DMS53 treated with DMSO at 0.1 percent for 48 hours (cell line): ENCODE measurements at regions not wholly inside any gene's neighbourhood (a gene's known extent, or its start where the extent isn't known, plus 50 kb on each side); places are given as distances from the start of the nearest gene placed in this dataset.
"Not testable (repeated sequence)": the region's sequence is repeated elsewhere in the genome, so short reads cannot be mapped to it uniquely, and the experiment has no call there.

Source experiments
- DNase-seq: peaks from one replicate; lab custom pipeline; 2025; ENCODE audit not compliant: unreplicated experiment; lab: John Stamatoyannopoulos, UW

DNA sequence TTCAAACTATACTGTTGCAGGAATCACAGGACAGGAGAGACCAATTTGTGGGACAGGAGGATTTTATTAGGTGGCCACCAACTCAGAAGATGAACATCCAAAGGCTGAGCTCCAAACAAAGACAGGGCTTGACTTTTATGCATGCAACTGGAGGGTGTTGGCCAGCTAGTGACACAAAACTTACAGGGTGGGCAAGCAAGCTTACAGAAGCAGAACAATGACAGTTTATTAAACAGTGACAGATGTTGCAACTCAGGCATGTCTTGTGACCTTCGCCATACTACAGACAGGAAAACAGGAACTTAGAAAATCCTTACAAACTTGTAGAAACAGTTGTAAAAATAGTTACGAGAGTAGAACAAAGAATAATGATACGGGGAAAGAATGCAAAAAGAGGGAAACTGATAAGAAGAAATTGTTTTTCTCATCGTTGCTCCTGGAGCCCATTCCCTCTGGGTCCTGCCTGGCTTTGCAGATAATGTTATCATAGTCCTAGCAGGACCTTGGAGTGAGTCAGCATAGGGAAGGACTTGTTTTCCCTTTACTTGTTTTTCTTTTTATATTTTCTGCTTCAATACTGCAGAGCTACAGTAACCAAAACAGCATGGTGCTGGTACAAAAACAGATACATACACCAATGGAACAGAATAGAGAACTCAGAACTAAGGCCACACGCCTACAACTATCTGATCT is 2083.0 kb upstream of the ACO1 start:
- no peak for DNase-seq

DNA sequence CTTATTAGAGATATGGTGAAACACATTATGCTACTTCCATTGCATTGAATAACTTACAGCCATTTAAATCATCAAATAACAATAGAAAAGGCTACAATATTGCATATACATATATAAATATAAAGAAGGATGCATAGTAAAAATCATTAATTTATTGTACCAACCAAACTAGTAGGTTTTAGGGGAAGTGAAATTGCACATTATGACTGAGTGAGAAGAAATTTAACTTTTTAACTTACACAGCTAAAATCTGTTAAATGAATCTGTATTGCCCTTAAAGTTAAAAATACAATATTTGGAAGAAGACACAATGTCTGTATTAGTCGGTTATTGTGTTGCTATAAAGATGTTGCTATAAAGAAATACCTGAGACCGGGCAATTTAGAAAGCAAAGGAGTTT is 2073.7 kb upstream of the ACO1 start:
- DNase-seq, result no peak

DNA sequence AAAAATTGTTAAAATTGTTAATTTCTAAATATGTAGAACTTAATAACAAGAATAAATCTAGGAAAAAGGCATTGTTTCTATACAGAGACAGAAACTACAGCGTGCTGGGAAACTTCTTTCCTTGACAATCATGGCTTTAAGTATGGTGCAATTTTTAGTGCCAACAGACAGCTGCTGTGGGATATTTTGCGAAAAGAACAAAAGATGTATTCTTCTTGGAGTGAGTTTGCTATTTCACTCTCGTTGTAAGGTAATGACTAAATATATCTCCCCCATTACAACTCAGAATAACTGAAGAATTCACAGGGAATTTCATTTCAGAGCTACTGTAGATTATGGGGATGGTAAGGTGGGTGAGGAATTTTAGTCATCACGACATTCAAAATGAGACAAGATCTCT is 2055.0 kb upstream of the ACO1 start:
- no peak for DNase-seq

DNA sequence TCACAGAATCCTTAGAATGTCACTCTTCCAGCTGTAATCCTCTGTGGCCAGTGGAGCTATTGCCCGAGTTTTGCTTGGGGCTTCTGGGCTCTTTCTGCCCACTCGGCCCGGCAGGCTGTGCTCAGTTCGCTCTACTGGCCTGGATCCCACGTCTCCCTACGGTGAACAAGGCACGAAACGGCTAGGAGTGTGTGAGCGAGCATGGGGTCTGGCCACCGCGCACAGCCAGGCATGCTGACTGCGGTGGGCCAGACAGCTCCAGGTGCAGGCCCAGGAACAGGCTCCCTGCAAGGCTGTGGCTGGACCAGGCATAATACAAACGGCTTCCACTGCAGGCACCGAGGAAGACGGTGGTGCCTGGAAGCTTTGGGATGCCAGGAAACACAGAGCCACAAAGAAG is 2035.5 kb upstream of the ACO1 start:
- no peak for DNase-seq

DNA sequence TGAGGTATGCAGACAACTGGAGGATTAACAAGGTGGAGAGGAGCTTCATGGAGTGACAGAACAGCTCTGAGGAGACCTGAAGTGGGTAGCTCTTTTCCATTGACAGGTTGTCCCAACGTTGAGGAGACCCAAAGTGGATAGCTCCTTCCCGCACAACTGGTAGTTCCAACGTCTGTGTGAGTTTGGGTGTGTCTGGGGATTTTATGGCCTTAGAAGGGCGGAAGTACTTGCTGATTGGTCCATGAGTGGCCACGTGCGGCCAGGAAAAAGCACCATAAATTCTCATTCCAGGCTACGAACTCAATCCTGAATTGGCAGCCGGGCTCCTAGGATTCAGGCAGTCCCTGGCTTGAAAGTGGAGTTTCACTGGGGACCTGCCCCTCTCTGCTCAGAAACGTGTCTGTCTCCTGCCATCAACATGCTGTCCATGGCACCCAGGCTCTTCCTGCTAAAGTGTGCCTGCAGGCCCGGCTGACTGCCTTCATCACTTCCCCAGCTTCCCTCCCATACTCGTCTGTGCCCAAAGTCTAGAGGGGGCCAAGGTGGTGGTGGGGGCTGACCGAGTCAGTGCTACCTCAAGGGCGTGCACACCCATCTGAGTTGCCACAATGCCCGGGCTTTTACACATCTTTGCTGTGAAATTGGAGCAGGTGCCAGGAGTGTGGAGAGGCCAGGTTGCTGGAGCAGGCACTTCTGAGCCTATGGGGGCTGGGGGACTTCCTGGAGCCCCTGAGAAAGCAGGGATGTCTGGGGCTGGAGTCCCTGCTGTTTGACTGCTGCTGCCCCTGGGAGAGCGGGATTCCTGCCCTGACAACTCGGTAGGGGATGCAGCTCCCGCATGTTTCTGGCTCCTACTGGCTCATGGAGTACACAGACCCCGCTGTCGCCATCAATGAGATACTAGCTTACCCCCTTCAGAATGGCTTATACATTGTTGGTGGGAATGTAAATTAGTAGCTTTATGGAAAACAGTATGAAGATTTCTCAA is 2034.6 kb upstream of the ACO1 start:
- DNase-seq, result no peak

DNA sequence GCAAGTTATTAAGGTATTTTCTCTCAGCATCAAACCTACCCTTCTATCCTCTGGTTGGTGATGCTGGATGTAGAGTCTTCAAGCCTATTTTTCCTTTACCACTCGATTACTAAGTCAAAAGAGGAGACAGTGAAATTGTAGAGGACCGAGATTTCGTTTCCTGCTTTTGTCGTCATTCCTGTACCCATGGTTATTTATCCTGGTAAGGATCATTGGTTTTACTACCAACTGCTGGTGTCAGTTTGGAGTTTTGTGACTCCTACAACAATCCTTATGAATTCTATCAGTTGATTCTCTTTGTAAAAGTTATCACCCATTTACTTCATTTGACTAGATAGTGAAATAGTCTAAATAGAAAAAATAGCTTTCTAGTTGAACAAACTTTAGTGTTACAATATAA is 2028.2 kb upstream of the ACO1 start:
- no peak for DNase-seq

DNA sequence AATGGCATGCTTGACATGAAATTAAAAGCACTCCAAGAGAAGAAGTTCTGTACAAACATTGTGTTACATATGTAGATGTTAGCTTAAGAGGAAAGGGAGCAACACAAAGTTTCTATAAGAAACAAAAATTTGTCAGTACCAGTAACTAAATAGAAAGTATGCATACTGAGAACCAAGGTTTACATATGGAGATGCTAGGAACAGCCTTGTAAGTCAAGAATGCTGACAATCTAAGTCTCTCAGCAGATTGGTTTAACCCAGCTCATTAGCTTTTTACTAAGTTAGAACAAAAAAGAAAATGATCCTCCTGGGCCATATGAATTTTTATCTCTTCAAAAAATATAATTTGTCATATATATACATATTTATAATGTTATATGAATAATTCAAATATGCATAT is 2022.1 kb upstream of the ACO1 start:
- DNase-seq, result no peak

DNA sequence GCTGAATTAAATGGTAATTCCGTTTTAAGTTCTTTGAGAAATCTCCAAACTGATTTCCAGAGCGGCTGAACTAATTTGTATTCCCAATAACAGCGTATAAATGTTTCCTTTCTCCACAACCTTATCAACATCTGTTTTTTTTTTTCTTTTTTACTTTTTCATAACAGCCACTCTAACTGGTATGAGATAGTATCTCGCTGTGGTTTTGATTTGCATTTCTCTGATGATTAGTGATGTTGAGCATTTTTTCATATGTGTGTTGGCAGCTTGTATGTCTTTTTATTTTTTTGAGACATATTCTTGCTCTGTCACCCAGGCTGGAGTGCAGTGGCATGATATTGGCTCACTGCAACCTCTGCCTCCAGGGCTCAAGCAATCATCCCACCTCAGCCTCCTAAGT is 2018.3 kb upstream of the ACO1 start:
- not testable (repeated sequence) for DNase-seq

DNA sequence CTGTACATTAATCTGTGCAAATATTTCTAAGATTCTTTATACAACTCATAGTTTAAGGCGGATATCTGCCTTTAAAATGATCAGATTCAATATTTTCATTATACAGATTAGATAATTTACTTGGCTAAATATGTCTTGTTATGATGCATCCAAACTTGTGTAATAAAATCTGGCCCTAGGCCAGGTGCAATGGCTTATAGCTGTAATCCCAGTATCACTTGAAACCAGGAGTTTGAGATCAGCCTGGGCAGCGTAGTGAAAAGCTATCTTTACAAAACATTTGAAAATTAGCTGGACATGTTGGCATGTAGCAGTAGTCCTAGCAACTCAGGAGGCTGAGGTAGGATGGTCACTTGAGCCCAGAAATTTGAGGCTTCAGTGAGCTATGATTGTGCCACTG is 2002.2 kb upstream of the ACO1 start:
- no peak for DNase-seq

DNA sequence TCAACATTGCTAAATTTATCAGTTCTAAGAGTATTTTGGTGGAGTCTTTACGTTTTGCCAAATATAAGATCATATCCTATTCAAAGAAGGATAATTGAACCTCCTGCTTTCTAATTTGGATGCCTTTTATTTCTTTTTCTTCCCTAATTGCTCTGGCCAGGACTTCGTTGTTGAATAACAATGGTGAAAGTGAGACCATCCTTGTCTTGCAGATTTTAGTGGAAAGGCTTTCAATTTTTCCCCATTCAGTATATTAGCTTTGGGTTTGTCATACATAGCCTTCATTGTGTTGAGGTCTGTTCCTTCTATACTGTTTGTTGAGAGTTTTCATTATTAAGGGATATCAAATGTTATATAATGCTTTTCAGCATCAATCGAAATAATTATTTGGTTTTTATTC is 1974.2 kb upstream of the ACO1 start:
- no peak for DNase-seq

DNA sequence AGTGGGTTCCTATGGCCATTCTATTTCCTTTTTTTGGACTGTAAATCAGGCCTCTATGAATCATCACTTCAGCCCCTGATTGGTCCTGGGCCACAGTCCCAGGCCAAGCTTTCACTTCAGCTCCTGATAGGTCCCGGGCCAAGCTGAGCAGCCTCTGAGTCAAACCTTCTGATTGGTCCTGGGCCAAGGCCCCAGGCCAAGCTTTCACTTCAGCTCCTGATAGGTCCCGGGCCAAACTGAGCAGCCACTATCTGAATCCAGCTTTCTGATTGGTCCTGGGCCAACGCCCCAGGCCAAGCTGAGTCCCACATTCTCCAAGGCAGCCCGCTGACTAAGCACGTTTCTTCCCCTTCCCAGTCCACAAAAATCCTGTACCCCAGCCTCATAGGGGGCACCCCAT is 1972.9 kb upstream of the ACO1 start:
- DNase-seq, result no peak

DNA sequence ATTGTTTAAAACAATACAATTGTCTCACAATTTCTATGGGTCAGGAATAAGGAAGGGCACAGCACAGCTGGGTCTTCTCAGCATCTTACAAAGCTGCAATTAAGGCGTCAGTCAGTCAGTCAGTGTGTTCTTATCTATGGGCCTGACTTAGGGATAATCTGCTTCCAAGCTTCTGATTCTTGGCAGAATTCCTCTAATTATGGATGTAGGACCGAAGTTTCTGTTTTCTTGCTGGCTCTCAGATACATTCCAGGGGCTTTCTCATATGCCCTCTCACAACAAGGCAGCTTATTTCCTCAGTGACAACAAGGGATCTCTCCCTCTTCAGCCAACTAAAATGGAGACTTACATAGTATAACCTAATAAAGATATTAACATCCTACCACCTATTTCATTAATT is 1925.3 kb upstream of the ACO1 start:
- no peak for DNase-seq

DNA sequence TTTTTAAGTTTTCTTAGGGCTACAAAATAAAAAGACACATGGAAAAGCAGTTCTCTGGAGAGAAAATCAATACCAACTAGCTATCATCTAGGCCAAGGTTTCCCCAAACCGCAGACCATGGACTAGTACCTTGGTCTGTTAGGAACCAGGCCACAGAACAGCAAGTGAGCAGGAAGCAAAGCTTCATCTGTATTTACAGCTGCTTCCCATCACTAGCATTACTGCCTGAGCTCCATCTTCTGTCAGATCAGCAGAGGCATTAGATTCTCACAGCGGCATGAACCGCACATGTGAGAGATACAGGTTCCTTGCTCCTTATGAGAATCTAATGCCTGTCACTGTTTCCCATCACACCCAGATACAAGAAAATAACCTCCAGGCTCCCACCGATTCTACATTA is 1907.6 kb upstream of the ACO1 start:
- no peak for DNase-seq

DNA sequence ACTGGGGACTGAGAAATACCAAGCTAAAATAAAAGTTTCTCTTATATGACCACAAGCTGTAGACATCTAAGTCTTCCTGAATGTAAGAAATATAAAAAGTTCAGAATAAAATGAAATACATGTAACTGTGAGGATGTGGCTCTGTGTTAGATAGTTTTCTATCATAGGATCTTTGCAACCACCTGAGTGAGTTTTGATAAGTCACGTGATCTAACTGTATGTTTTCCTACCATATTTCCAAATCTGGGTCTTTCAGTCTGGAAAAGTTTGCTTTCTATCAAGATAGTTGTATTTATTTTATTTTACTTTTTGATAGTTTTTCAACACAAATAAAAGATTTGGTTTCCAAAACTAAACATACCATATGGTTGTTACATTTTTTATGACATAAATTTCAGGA is 1905.8 kb upstream of the ACO1 start:
- DNase-seq, result no peak

DNA sequence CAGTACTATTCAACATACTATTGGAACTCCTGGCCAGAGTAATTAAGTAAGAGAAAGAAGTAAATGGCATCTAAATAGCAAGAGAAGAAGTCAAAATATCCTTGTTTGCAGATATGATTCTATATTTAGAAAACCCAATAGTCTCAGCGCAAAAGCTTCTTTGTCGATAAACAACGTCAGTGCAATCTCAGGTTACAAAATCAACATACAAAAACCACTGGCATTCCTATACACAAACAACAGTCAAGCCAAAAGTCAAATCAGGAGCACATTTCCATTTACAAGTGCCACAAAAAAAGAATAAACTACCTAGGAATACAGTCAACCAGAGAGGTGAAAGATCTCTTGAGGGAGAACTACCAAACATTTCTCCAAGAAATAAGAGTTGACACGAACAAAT is 1901.9 kb upstream of the ACO1 start:
- peak; percentile 21 for DNase-seq

DNA sequence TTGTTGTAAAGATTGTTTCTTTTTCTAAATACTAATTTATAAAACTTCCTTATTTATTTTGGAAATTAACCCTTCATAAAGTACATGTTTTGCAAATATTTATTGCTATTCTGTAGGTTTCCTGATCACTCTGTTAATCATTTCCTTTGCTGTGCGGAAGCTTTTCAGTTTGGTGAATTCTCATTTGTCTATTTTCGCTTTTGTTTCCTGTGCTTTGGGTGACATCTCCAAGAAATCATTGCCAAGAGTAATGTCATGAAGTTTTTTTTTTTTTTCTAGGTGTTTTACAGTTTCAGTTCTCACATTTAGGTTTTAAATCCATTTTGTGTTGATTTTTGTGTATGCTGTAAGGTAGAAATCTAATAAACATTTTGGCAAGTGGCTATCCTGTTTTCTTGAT is 1899.8 kb upstream of the ACO1 start:
- no peak for DNase-seq

DNA sequence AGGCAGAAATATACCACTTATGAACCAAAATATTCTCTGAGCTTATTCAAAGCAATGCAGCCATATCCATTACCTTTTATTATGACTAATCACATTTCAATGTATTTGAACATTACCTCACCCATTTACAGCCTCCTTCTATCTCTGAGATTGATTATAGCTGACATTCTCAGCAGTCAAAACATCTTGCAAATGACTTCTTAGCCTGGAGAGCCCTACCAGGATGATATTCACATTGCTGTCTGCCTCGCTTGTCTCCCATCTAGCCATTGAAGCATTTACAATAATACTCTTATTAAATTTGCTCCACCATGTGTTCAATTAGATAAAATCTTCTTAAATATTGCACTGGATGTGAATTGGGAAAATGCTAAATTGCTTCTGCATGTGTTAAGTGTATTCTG is 1879.9 kb upstream of the ACO1 start:
- DNase-seq, result no peak

DNA sequence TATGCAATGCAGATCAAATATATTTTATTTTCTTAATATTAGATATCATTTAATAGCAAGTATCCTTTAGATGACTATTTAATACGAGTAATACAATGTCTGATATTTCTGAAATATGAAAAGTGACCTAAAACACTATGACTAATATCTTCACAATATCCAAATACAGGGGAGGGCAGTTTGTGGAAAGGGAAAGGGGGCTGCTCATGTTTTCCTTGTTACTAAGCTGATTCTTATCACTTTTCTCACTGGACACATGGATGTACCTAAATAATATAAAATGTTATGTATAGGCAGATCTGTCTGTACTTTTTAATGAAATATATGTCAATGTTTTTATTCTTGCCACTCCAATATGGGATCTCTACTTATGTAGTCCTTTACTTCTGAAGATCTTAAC is 1879.1 kb upstream of the ACO1 start:
- DNase-seq, result no peak

DNA sequence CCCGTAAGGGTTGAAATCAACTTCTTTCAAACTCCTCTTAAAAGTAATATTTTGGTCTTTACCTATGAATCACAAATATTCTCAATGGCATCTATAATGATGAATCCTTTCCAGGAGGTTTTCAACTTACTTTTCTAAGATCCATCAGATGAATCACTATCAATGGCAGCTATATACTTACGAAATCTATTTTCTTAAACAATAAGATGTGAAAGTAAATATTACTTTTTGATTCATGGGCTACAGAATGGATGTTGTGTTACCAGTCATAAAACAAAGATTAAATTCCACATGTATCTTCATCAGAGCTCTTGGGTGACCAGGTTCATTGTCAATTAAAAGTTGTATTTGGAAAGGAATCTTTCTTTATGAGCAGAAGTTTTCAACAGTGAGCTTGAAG is 1877.7 kb upstream of the ACO1 start:
- DNase-seq, result no peak

DNA sequence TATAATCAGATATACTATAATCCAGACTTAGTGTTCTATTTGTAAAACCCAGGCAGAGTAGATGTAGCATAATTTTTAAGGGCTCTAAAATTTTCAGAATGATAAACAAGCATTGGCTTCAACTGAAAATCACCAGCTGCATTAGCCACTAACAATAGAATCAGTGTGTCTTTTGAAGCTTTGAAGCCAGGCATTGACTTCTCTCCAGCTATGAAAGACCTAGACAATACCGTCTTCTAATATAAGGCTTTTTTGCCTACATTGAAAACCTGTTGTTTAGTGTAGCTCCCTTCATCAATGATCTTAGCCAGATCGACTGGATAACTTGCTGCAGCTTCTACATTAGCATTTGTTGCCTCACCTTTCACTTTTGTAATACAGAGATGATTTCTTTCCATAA is 1877.3 kb upstream of the ACO1 start:
- no peak for DNase-seq

DNA sequence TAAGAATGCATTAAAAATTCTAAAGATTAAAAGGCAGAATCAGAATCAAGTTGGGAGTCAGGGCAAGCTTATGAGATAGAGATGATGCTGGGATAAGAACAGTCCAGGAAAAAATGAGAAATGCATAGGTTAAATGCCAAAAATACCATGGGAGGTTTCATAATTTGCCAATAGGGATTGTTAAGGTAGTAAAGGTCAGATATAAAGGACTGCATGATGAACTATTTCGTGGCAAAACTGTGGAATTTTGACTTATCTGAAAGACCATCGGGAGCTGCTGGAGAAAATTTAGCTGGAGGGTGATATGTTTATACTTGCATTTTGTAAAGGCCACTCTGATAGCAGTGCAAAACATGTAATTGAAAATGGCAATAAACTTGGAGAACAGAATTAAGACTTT is 1872.8 kb upstream of the ACO1 start:
- DNase-seq, result no peak

DNA sequence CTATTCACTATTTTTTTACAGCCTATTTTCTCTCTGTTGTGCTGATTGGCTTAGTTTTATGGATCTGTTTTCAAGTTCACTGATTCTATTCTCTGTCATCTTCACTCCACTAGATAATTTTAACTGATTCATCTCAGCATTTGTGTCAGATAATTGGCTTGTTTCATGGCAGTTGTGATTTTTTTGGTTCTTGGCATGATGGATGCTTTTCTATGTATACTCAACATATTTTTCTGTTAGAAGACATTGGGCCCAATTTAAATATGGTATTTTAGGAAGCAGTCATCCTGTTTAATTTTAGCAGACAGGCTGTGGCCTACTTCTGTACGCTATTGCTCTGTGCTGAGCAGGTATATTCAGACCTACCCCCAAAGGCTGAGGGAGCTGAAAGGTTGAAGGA is 1865.3 kb upstream of the ACO1 start:
- no peak for DNase-seq

DNA sequence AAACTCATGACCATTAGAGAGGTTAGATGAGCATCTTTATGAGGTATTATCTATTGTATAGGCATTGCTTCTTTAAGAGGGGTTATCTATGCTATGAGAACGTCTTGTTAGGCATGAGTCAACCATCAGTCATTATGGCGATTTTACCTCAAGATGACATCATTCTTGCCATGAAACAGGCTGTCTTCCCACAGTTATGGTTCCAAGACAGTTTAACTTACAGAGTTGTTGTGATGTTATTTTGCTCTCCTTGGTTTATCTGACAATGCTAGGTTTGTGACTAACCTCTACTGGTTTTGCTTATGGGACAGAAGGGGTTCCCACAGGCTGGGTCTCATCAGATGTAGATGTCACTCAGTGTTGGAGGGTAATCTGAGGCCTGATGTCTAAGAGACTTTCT is 1864.7 kb upstream of the ACO1 start:
- DNase-seq, result no peak
